ENCODE measurements at regions not wholly inside any gene's neighbourhood (a gene's known extent, or its start where the extent isn't known, plus 50 kb on each side); places are given as distances from the start of the nearest gene placed in this dataset.

DNA sequence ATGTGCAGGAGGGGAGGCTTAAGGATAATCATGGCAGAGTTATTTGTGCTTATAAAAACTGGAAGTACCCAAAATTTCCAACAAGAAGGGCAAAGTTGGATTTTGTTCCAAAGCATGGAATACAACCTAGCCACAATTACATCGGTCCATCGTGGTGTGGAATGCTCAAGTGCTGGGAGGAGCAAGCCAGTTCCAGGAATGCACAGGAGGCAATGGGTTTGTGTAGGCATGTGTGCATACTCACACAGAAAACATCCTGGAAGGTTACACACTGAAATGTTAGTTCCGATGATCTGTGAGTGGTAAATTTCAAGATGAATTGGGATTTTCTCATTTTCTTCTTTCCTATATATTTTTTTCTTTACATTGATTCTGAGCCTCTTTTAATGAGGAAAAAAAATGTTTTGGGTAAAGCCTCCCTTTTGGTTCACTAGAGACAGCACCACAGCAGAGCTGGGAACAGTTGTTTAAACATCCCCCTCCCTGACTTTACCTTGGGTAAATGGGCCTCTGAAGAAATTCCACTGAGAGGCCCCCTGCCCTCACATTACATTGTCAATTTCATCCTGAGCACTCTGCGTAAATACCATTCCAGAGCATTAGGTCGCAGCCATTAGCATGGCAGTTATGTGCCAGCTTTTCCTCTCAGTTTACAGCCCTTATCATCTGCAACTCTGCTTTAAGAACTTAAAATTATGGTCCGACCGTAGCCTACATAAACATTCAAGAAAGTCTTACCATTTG is 122.0 kb downstream of the UQCRFS1 start:
- Mint-ChIP-seq H3K4me1 (no peaks in the 10 kb centered on the region), H3K27ac (no peak overlapping the region), H3K36me3 (no peaks in the 10 kb centered on the region), H3K27me3 (no peaks in the 10 kb centered on the region), H3K4me3 (no peak overlapping the region), H3K9me3 (no peaks in the 10 kb centered on the region)
- Histone ChIP-seq H3K9me3 (no peaks in the 10 kb centered on the region), H3K27ac (ENCODE audit: low read length) (no peak overlapping the region), H3K27me3 (replicated peaks in 1 of 2; ENCODE audit: control insufficient read depth in 2 of 2, extremely low read depth in 1 of 2, insufficient read depth in 2 of 2, low read length in 1 of 2) (peaks cover 0 to 2% of the 10 kb centered on the region in 2 experiments), H3K4me3 (ENCODE audit: control insufficient read depth in 1 of 2, extremely low read depth in 1 of 2, low read length in 1 of 2) (no peak overlapping the region), H3K36me3 (ENCODE audit: control insufficient read depth in 2 of 2, extremely low read depth in 1 of 2, insufficient read depth in 1 of 2, low read length in 1 of 2) (no peaks in the 10 kb centered on the region), H3K4me1 (ENCODE audit: control insufficient read depth in 1 of 2, extremely low read depth in 1 of 2, insufficient read depth in 2 of 2, low read length in 2 of 2) (no peaks in the 10 kb centered on the region)
- CTCF ChIA-PET = no interaction called here
- 83% methylated on average over 3 of the region's 7 CpGs for WGBS (ENCODE audit: insufficient coverage)
- POLR2A ChIA-PET = no interaction called here
- no peak for DNase-seq
- ATAC-seq (replicated peaks in 1 of 4) = no peak

DNA sequence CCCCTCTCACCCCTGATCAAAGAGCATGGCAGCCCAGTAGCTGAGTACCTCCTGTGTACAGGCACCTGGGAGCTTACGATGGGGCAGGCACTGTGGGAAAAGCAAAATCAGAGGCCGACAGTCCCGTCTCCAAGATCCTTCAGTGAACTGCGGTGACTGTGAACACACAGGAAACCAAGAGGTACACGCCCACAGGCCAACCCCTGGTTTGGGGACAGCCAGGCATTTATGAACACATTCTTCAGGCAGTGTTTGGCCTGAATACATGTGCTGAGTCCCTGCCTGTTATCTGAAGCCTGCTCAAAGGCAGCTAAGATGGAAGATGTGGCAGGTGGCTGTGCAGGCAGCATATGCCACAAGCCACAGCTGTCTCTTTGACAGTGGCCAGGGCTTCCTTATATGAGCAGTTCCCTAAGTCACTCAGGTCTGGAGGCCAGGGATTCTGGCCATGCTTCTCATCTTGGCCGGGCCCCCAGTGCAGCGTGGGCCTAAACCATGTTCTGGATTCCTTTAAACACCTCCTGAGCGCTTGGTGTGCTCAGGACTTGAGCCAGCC is 123.6 kb downstream of the UQCRFS1 start:
- Mint-ChIP-seq H3K27me3 (peaks cover 5 to 7% of the 10 kb centered on the region in 2 donors), H3K9me3 (no peaks in the 10 kb centered on the region), H3K36me3 (no peaks in the 10 kb centered on the region), H3K27ac (no peak overlapping the region), H3K4me3 (no peak overlapping the region), H3K4me1 (no peaks in the 10 kb centered on the region)
- ChIA-PET CTCF (no interaction called here), POLR2A (no interaction called here)
- ATAC-seq (replicated peaks in 1 of 4) (no peak), DNase-seq (no peak)
- Histone ChIP-seq H3K4me1 (ENCODE audit: control insufficient read depth in 1 of 2, extremely low read depth in 1 of 2, insufficient read depth in 2 of 2, low read length in 2 of 2) (no peaks in the 10 kb centered on the region), H3K9me3 (no peaks in the 10 kb centered on the region), H3K36me3 (ENCODE audit: control insufficient read depth in 2 of 2, extremely low read depth in 1 of 2, insufficient read depth in 1 of 2, low read length in 1 of 2) (no peaks in the 10 kb centered on the region), H3K27ac (ENCODE audit: low read length) (no peak overlapping the region), H3K4me3 (ENCODE audit: control insufficient read depth in 1 of 2, extremely low read depth in 1 of 2, low read length in 1 of 2) (no peak overlapping the region), H3K27me3 (replicated peaks in 1 of 2; ENCODE audit: control insufficient read depth in 2 of 2, extremely low read depth in 1 of 2, insufficient read depth in 2 of 2, low read length in 1 of 2) (peaks cover 0 to 9% of the 10 kb centered on the region in 2 experiments)
- 77% methylated on average over 7 of the region's 8 CpGs for WGBS (ENCODE audit: insufficient coverage)

DNA sequence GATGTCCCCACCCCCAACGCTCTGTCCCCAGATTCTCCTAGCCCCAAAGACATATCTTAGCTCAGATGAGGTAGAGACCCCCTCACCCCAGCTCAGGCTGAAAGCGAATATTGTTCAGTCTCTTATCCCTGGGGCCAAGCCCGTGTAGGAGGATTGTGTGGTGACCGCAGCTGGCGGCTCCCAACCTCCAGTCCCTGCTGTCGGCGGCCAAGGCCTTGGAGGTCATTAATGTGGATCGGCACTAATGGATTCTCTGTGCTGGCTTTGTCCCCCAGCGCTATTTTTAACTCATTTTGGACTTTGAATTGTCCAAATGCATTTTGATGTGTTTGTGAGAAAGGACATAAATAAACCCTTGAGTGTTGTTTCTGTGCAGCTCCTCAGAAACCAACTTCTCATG is 124.2 kb downstream of the UQCRFS1 start:
- H3K27me3 ChIP-seq (replicated peaks in 1 of 2; ENCODE audit: control insufficient read depth in 2 of 2, extremely low read depth in 1 of 2, insufficient read depth in 2 of 2, low read length in 1 of 2) = peaks cover 0 to 9% of the 10 kb centered on the region in 2 experiments
- H3K9me3 ChIP-seq = no peaks in the 10 kb centered on the region
- ATAC-seq (replicated peaks in 1 of 4) (no peak), DNase-seq (no peak)
- no peaks in the 10 kb centered on the region for H3K4me1 Mint-ChIP-seq
- no peak overlapping the region for H3K4me3 ChIP-seq (ENCODE audit: control insufficient read depth in 1 of 2, extremely low read depth in 1 of 2, low read length in 1 of 2)
- CTCF ChIA-PET = no interaction called here
- peaks cover 10 to 11% of the 10 kb centered on the region in 2 donors for H3K27me3 Mint-ChIP-seq
- H3K36me3 ChIP-seq (ENCODE audit: control insufficient read depth in 2 of 2, extremely low read depth in 1 of 2, insufficient read depth in 1 of 2, low read length in 1 of 2) = no peaks in the 10 kb centered on the region
- H3K36me3 Mint-ChIP-seq = no peaks in the 10 kb centered on the region
- no peak overlapping the region for H3K4me3 Mint-ChIP-seq
- H3K9me3 Mint-ChIP-seq = no peaks in the 10 kb centered on the region
- no peaks in the 10 kb centered on the region for H3K4me1 ChIP-seq (ENCODE audit: control insufficient read depth in 1 of 2, extremely low read depth in 1 of 2, insufficient read depth in 2 of 2, low read length in 2 of 2)
- H3K27ac ChIP-seq (ENCODE audit: low read length) = no peak overlapping the region
- 88% methylated on average over 7 of the region's 9 CpGs for WGBS (ENCODE audit: insufficient coverage)
- no peak overlapping the region for H3K27ac Mint-ChIP-seq
- POLR2A ChIA-PET = no interaction called here

DNA sequence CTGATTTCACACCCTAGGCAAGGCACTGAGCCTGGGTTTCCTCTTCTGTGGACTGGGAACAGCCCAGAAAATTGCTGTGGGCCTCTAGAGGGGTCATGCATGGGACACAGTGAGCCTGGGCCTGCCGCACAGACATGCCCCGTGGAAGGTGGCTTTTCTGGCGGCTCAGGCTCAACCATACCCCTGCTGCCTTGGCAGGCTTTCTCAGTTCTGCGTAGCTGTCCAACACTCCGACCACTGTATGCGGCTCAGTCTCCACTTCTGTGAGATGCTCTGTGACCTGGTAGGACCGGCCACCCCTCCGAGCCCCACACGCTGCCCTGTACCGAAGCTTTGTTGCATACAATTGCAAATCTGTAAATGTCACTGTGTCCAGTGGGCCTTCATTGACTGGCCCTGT is 126.3 kb downstream of the UQCRFS1 start:
- ATAC-seq (replicated peaks in 1 of 4) = no peak
- H3K4me3 Mint-ChIP-seq = no peak overlapping the region

DNA sequence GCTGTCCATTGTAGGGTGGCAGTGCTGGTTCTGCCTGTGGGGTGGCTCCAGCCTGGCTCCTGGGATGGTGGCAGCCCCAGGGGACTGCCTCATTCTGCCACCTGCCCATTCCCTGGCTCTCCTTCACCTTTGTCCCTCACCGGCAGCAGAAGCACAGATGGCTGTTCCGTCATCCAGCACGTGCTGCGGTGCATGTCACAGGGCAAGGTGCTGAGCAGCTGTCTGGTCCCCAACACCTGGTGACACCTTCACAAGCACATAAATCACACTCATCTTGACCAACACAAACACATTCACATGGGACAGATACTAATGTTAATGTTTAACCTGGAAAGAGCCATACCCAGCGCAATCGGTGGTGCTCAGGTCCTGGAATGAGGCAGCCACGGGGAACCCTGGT is 126.8 kb downstream of the UQCRFS1 start:
- no peaks in the 10 kb centered on the region for H3K9me3 ChIP-seq
- ChIA-PET CTCF (no interaction called here), POLR2A (no interaction called here)
- no peak overlapping the region for H3K27ac ChIP-seq (ENCODE audit: low read length)
- no peak overlapping the region for H3K4me3 ChIP-seq (ENCODE audit: control insufficient read depth in 1 of 2, extremely low read depth in 1 of 2, low read length in 1 of 2)
- H3K27me3 Mint-ChIP-seq = peaks cover 10 to 12% of the 10 kb centered on the region in 2 donors
- no peaks in the 10 kb centered on the region for H3K9me3 Mint-ChIP-seq
- H3K4me1 ChIP-seq (ENCODE audit: control insufficient read depth in 1 of 2, extremely low read depth in 1 of 2, insufficient read depth in 2 of 2, low read length in 2 of 2) = no peaks in the 10 kb centered on the region
- H3K27ac Mint-ChIP-seq = no peak overlapping the region
- H3K27me3 ChIP-seq (replicated peaks in 1 of 2; ENCODE audit: control insufficient read depth in 2 of 2, extremely low read depth in 1 of 2, insufficient read depth in 2 of 2, low read length in 1 of 2) = peaks cover 0 to 9% of the 10 kb centered on the region in 2 experiments
- DNase-seq (no peak), ATAC-seq (replicated peaks in 1 of 4) (no peak)
- H3K36me3 Mint-ChIP-seq = no peaks in the 10 kb centered on the region
- no peaks in the 10 kb centered on the region for H3K4me1 Mint-ChIP-seq
- H3K36me3 ChIP-seq (ENCODE audit: control insufficient read depth in 2 of 2, extremely low read depth in 1 of 2, insufficient read depth in 1 of 2, low read length in 1 of 2) = no peaks in the 10 kb centered on the region
- WGBS (ENCODE audit: insufficient coverage) = 80% methylated on average over 1 of the region's 7 CpGs
- no peak overlapping the region for H3K4me3 Mint-ChIP-seq

More for the DNA sequence above, 126.3 kb downstream of the UQCRFS1 start:
- H3K9me3 Mint-ChIP-seq = no peaks in the 10 kb centered on the region
- ChIA-PET POLR2A (no interaction called here), CTCF (no interaction called here)
- 96% methylated on average over 10 of the region's 10 CpGs for WGBS (ENCODE audit: insufficient coverage)
- no peak overlapping the region for H3K27ac Mint-ChIP-seq
- Histone ChIP-seq H3K9me3 (no peaks in the 10 kb centered on the region), H3K27me3 (replicated peaks in 1 of 2; ENCODE audit: control insufficient read depth in 2 of 2, extremely low read depth in 1 of 2, insufficient read depth in 2 of 2, low read length in 1 of 2) (peaks cover 0 to 9% of the 10 kb centered on the region in 2 experiments), H3K36me3 (ENCODE audit: control insufficient read depth in 2 of 2, extremely low read depth in 1 of 2, insufficient read depth in 1 of 2, low read length in 1 of 2) (no peaks in the 10 kb centered on the region), H3K27ac (ENCODE audit: low read length) (no peak overlapping the region), H3K4me3 (ENCODE audit: control insufficient read depth in 1 of 2, extremely low read depth in 1 of 2, low read length in 1 of 2) (no peak overlapping the region), H3K4me1 (ENCODE audit: control insufficient read depth in 1 of 2, extremely low read depth in 1 of 2, insufficient read depth in 2 of 2, low read length in 2 of 2) (no peaks in the 10 kb centered on the region)
- H3K27me3 Mint-ChIP-seq = peaks cover 10 to 12% of the 10 kb centered on the region in 2 donors
- H3K36me3 Mint-ChIP-seq = no peaks in the 10 kb centered on the region
- no peaks in the 10 kb centered on the region for H3K4me1 Mint-ChIP-seq
- DNase-seq = no peak

DNA sequence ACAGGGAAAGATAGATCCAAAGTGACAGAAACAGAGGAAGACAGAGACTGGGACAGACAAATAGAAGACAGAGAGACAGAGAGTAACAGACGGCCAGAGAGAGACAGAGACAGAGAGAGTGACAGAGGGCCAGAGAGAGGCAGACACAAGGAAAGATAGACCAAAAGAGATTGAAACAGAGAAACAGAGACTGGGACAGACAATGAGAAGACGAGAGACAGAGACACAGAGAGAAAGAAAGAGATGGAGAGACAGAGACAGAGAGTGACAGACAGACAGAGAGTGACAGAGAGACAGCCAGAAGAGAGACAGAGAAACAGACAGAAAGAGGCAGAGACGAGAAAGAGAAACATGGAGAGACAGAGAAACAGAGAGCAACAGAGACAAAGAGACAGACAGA is 127.3 kb downstream of the UQCRFS1 start:
- WGBS (ENCODE audit: insufficient coverage) = 63% methylated on average over 3 of the region's 3 CpGs

More for the DNA sequence above, 127.3 kb downstream of the UQCRFS1 start:
- no peak for DNase-seq
- Histone ChIP-seq H3K4me1 (ENCODE audit: control insufficient read depth in 1 of 2, extremely low read depth in 1 of 2, insufficient read depth in 2 of 2, low read length in 2 of 2) (no peaks in the 10 kb centered on the region), H3K27me3 (replicated peaks in 1 of 2; ENCODE audit: control insufficient read depth in 2 of 2, extremely low read depth in 1 of 2, insufficient read depth in 2 of 2, low read length in 1 of 2) (peaks cover 0 to 9% of the 10 kb centered on the region in 2 experiments), H3K27ac (ENCODE audit: low read length) (no peak overlapping the region), H3K36me3 (ENCODE audit: control insufficient read depth in 2 of 2, extremely low read depth in 1 of 2, insufficient read depth in 1 of 2, low read length in 1 of 2) (no peaks in the 10 kb centered on the region), H3K9me3 (no peaks in the 10 kb centered on the region), H3K4me3 (ENCODE audit: control insufficient read depth in 1 of 2, extremely low read depth in 1 of 2, low read length in 1 of 2) (no peak overlapping the region)
- H3K9me3 Mint-ChIP-seq = no peaks in the 10 kb centered on the region
- POLR2A ChIA-PET = no interaction called here
- no peaks in the 10 kb centered on the region for H3K4me1 Mint-ChIP-seq
- no peak for ATAC-seq (replicated peaks in 1 of 4)
- H3K27ac Mint-ChIP-seq = no peak overlapping the region
- H3K4me3 Mint-ChIP-seq = no peak overlapping the region
- no peaks in the 10 kb centered on the region for H3K36me3 Mint-ChIP-seq
- CTCF ChIA-PET = no interaction called here
- H3K27me3 Mint-ChIP-seq = peaks cover 10 to 12% of the 10 kb centered on the region in 2 donors
